Fibroblast of mammary gland (primary cell): ENCODE measurements at regions not wholly inside any gene's neighbourhood (a gene's known extent, or its start where the extent isn't known, plus 50 kb on each side); places are given as distances from the start of the nearest gene placed in this dataset.

ENCODE experiments used
- DNase-seq: peaks from one replicate; pipeline ENCODE4 v3.0.0-alpha.2; 2010; ENCODE audit warnings: low read depth
- H3K4me3 ChIP-seq: 2 replicates; pipeline ENCODE4 v1.5.1; 2011; ENCODE audit warnings: low read depth, mild to moderate bottlenecking, low read length, moderate library complexity; ENCODE audit not compliant: control insufficient read depth
- TF ChIP-seq, protein P1 (sequence below): conservative IDR thresholded peaks from 2 replicates; pipeline ENCODE4 v1.5.1; 2011; ENCODE audit warnings: low read depth, low read length, inconsistent platforms; ENCODE audit not compliant: control insufficient read depth, insufficient read depth

DNA sequence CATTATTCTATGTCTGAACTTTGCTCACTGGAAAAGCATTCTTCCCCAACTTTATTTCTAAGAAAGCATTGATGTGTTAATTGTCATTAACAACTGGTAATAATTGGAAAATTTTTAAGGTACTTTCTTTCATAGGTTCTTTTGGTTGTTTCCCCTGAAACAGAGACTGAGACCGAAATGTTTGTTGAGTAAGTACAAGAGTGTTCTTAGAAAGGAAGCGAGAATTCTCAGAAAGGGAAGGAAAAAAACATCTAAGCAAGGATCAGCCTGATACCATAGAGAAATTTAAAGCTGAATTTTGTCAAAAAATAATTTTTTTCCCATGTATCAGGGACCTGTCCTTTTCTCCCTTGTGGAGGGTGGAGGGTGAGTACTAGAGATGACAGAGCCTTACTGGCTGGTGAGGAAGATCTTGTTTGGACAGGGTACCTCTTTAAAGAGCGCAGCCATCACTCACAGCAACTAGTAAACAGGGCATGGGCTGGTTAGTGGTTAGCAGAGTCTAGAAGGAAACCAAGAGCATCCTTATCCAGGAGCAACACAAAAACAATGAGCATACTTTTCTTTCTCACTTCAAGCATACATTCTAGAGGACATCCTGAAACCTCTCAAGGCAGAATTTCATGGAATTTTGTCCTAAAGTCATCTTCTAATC is 898.5 kb downstream of the DNAH5 start:
- no peak for DNase-seq
- no peak overlapping the region for H3K4me3 ChIP-seq
- TF ChIP-seq, protein P1, sequence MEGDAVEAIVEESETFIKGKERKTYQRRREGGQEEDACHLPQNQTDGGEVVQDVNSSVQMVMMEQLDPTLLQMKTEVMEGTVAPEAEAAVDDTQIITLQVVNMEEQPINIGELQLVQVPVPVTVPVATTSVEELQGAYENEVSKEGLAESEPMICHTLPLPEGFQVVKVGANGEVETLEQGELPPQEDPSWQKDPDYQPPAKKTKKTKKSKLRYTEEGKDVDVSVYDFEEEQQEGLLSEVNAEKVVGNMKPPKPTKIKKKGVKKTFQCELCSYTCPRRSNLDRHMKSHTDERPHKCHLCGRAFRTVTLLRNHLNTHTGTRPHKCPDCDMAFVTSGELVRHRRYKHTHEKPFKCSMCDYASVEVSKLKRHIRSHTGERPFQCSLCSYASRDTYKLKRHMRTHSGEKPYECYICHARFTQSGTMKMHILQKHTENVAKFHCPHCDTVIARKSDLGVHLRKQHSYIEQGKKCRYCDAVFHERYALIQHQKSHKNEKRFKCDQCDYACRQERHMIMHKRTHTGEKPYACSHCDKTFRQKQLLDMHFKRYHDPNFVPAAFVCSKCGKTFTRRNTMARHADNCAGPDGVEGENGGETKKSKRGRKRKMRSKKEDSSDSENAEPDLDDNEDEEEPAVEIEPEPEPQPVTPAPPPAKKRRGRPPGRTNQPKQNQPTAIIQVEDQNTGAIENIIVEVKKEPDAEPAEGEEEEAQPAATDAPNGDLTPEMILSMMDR, result no peak

DNA sequence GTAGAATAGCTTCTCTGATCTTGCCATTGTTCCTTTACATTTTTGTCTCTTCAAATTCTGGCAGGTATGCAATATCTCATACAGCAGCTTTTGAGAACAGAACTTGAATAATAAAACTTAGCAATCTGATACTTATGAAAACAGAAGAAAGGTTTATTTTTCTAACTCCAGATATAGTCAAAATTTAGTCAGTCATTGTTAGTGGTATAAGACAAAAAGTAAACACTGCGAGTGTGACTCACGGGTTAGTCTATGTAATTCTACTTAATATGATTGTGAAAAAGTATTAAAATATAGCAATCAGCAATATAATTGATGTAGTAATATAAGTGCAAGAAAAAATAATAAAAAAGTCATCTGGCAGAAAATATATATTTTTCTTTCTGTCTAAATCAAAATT is 910.4 kb downstream of the DNAH5 start:
- no peak overlapping the region for H3K4me3 ChIP-seq
- TF ChIP-seq, protein P1, result no peak
- no peak for DNase-seq

DNA sequence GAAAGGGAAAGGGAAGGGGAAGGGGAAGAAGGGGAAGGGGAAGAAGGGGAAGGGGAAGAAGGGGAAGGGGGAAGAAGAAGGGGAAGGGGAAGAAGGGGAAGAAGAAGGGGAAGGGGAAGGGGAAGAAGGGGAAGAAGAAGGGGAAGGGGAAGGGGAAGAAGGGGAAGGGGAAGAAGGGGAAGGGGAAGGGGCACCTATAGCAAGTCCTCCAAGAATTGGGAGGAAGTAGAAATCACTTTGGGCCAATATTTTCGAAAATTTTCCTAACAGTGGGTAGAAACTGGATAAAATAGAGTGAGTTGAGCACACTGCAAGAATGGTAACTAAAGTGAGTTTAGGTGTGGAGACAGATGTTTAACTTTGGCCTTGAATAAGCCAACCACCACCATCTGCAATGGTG is 915.3 kb downstream of the DNAH5 start:
- TF ChIP-seq, protein P1, result no peak
- no peak overlapping the region for H3K4me3 ChIP-seq
- no peak for DNase-seq

DNA sequence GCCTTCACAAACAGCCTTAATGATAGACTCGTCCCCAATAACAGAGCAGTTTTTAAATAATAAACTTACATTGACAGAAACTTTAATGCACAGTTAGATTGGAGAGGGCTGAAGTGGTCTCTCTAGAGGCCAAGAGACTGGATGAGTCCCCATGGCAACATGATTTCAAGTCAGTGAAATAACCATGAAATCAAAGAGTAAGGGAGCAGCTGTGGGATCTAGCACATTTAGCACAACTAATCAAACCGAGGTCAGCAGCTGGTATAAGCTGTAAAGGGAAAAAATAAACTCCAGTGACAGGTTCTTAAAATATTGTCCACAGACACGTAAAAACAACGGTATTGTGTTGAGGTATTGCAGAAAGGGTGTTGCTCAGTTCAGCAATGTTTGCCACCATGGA is 916.6 kb downstream of the DNAH5 start:
- no peak for DNase-seq
- no peak overlapping the region for H3K4me3 ChIP-seq
- TF ChIP-seq, protein P1, result no peak

DNA sequence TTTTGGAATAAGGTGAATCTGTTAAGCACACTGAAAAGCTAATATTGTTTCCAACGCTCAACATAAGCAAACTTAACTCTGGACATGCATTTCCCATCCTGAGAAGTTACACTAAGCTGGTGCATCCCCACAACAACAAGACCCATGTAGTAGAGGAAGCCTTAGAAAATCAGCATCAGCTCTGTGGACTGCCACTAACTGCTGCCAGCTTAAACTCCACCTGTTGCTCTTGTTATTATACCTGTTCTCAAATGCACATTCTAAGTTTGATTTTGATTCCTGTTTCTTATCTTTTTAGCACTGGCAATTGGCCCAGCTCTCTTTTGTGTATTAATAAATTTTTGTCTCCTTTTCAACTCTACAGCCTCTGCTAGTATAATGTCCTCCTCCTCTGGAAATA is 924.8 kb downstream of the DNAH5 start:
- no peak overlapping the region for H3K4me3 ChIP-seq
- no peak for DNase-seq
- TF ChIP-seq, protein P1, result no peak

DNA sequence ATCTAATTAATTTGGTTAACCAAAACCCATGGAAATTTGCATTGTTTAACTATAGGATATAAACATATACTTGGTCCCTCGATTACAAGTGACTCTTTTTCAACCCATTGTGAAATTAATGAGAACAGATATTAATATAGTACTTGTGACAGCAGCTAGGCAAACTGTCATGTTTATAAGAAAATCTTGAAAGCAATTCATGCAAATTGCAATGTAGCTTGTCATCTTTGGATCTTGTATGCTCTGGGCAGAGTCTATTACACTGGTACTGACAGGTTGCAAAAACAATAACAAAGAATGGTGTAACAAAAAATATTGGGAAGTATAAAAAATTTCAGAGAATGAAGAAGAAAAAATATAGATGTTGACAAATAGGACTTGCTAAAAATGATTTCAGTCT is 941.0 kb downstream of the DNAH5 start:
- DNase-seq, result no peak
- TF ChIP-seq, protein P1, result no peak
- no peak overlapping the region for H3K4me3 ChIP-seq

DNA sequence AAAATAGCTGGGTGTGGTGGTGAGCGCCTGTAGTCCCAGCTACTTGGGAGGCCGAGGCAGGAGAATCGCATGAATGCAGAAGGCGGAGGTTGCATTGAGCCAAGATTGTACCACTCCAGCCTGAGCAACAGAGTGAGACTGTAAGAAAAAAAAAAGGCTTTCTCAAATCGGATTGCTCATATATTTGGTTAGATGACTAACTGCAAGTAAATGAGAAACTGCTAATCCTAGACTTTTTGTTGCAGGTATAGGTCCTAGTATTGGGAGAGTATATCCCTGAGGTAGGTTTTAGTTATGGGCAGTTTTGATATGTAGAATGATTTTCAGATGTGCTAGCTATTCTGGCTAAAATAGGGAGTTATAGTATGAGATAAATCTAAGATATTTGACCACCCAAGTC is 944.8 kb downstream of the DNAH5 start:
- no peak for DNase-seq
- no peak overlapping the region for H3K4me3 ChIP-seq
- TF ChIP-seq, protein P1, result no peak
